K562 (cell line): ENCODE measurements at regions not wholly inside any gene's neighbourhood (a gene's known extent, or its start where the extent isn't known, plus 50 kb on each side); places are given as distances from the start of the nearest gene placed in this dataset.

Source experiments
- ATAC-seq: fragments of 200-7000 bp; cut with Tn5 transposase; 3 replicates; pipeline ENCODE4 v1.9.1; 2020; ENCODE audit warnings: moderate library complexity
- BruUV-seq: library from RNA; stranded (reverse); fragments of 400-500 nt; replicated peaks from 2 replicates; lab custom pipeline; 2021; lab: Mats Ljungman, UMichigan
- CTCF ChIA-PET: fragments of 300-600 bp; formaldehyde crosslinking; extraction: SDS; loops from one replicate; lab custom pipeline; 2021; ENCODE audit warnings: low intra/inter-chr PET ratio; lab: Yijun Ruan, JAX
- POLR2A ChIA-PET: fragments of 300-600, 350-650 bp; sonication (Branson Sonifier 250); formaldehyde crosslinking; extraction: SDS; loops from one replicate; lab custom pipeline; 2021; ENCODE audit warnings: antibody characterized with exemption, inconsistent platforms; lab: Yijun Ruan, JAX
- DNase-seq, 4 experiments: peaks; one replicate each; pipeline versions ENCODE4 v3.0.0 to v3.0.0-alpha.2; 2011 to 2018; ENCODE audit warnings: low spot score in 3 of 4, mixed read lengths in 3 of 4; ENCODE audit errors: extremely low read depth in 1 of 4
- FAIRE-seq: peaks from 2 replicates; lab custom pipeline; 2011; peaks lifted over from hg19 to GRCh38; lab: Jason Lieb, UNC
- H2AFZ ChIP-seq: 2 replicates; pipeline ENCODE4 v1.6.0; 2011; ENCODE audit warnings: low read depth, low read length, control low read depth, inconsistent platforms
- H3K27ac ChIP-seq: fragments of 200-600 bp; 3 replicates; pipeline ENCODE4 v1.8.0; 2011; ENCODE audit warnings: low read depth, mild to moderate bottlenecking, control low read depth, inconsistent platforms, low read length, moderate library complexity, mixed read lengths; ENCODE audit errors: extremely low read depth
- H3K27me3 ChIP-seq, 2 experiments: fragments of 300-600 bp in 1 of 2; 2 replicates in 1 of 2; 3 replicates in 1 of 2; pipeline versions ENCODE4 v1.6.0 to v1.8.0; 2011; ENCODE audit warnings: inconsistent platforms in 2 of 2, low read length in 2 of 2, mild to moderate bottlenecking in 1 of 2, mixed read lengths in 1 of 2, moderate library complexity in 1 of 2; ENCODE audit not compliant: control insufficient read depth in 2 of 2, insufficient read depth in 2 of 2
- H3K36me3 ChIP-seq: fragments of 300-600 bp; 3 replicates; pipeline ENCODE4 v1.8.0; 2011; ENCODE audit warnings: mild to moderate bottlenecking, low read length, inconsistent platforms; ENCODE audit not compliant: control insufficient read depth, insufficient read depth
- H3K4me1 ChIP-seq, 2 experiments: fragments of 200-600 bp in 1 of 2; replicated peaks in 1 of 2; 2 replicates in 1 of 2; 3 replicates in 1 of 2; pipeline versions ENCODE4 v1.5.1 to v1.8.0; 2011; ENCODE audit warnings: inconsistent platforms in 2 of 2, low read length in 2 of 2, mild to moderate bottlenecking in 1 of 2, mixed read lengths in 1 of 2, moderate library complexity in 1 of 2; ENCODE audit not compliant: control insufficient read depth in 2 of 2, insufficient read depth in 2 of 2
- H3K4me2 ChIP-seq: 2 replicates; pipeline ENCODE4 v1.6.1; 2011; ENCODE audit warnings: low read length, control low read depth, inconsistent platforms, mixed read lengths; ENCODE audit not compliant: insufficient read depth
- H3K4me3 ChIP-seq: fragments of 200-600 bp; sonication (generic), shearing (Covaris generic); 2 replicates; pipeline ENCODE4 v1.5.1; 2016; ENCODE audit warnings: control low read depth, inconsistent platforms
- H3K79me2 ChIP-seq: fragments of 200-600 bp; 3 replicates; pipeline ENCODE4 v1.8.0; 2011; ENCODE audit warnings: low read length, inconsistent platforms; ENCODE audit not compliant: control insufficient read depth, insufficient read depth
- H3K9ac ChIP-seq, 2 experiments: 2 replicates each; pipeline versions ENCODE4 v1.6.0 to v1.6.1; 2011; ENCODE audit warnings: low read depth in 2 of 2, low read length in 2 of 2, control low read depth in 1 of 2, inconsistent platforms in 1 of 2, mild to moderate bottlenecking in 1 of 2, mixed read lengths in 1 of 2; ENCODE audit not compliant: insufficient read depth in 1 of 2
- H3K9me1 ChIP-seq: one replicate; pipeline ENCODE4 v1.6.0; 2011; ENCODE audit warnings: inconsistent platforms, mild to moderate bottlenecking, low read length, moderate library complexity; ENCODE audit not compliant: control insufficient read depth, insufficient read depth
- H3K9me3 ChIP-seq: replicated peaks from 2 replicates; pipeline ENCODE4 v1.5.1; 2011; ENCODE audit warnings: low read depth, low read length, inconsistent platforms; ENCODE audit not compliant: control insufficient read depth, insufficient read depth
- H4K20me1 ChIP-seq: replicated peaks from 2 replicates; pipeline ENCODE4 v1.6.1; 2011; ENCODE audit warnings: low read length, inconsistent platforms, mixed read lengths; ENCODE audit not compliant: control insufficient read depth, insufficient read depth
- FOXJ2 ChIP-seq: fragments of 200-800 bp; sonication (Bioruptor generic); IDR thresholded peaks from 2 replicates; pipeline ENCODE4 v1.6.1; 2016; ENCODE audit warnings: missing genetic modification characterization, missing compliant biosample characterization
- GABPB2 ChIP-seq: fragments of 250-450 bp; sonication (Bioruptor Pico); conservative IDR thresholded peaks from 2 replicates; pipeline ENCODE4 v1.5.1; 2021; ENCODE audit warnings: mild to moderate bottlenecking
- HNRNPL ChIP-seq: fragments of 200-400 bp; formaldehyde crosslinking; IDR thresholded peaks from 2 replicates; pipeline ENCODE4 v1.6.1; 2017; ENCODE audit warnings: low read depth, mild to moderate bottlenecking, low read length
- KLF6 ChIP-seq: fragments of 250-450 bp; sonication (Bioruptor Pico); IDR thresholded peaks from 2 replicates; pipeline ENCODE4 v1.4.0; 2020; ENCODE audit warnings: mild to moderate bottlenecking, moderate library complexity, borderline replicate concordance
- L3MBTL2 ChIP-seq: fragments of 450-650 bp; IDR thresholded peaks from 2 replicates; pipeline ENCODE4 v1.6.1; 2016; ENCODE audit warnings: mild to moderate bottlenecking, moderate library complexity
- MEF2D ChIP-seq: conservative IDR thresholded peaks from 2 replicates; pipeline ENCODE4 v1.6.1; 2016; ENCODE audit warnings: low read depth, missing genetic modification characterization, missing compliant biosample characterization
- NR2C1 ChIP-seq, 2 experiments: fragments of 450-650 bp; IDR thresholded peaks; 2 replicates each; pipeline ENCODE4 v1.6.1; 2017; ENCODE audit warnings: mild to moderate bottlenecking in 2 of 2, antibody characterized with exemption in 1 of 2, inconsistent platforms in 1 of 2, missing compliant biosample characterization in 1 of 2, missing genetic modification characterization in 1 of 2
- TAL1 ChIP-seq: fragments of 450-650 bp; IDR thresholded peaks from 2 replicates; pipeline ENCODE4 v1.6.1; 2016; ENCODE audit warnings: mild to moderate bottlenecking
- ZNF124 ChIP-seq: sonication (generic); formaldehyde crosslinking; IDR thresholded peaks from 2 replicates; pipeline ENCODE4 v1.8.1; 2022; ENCODE audit warnings: missing genetic modification reagents
- WGBS: fragments of 100-300 bp; shearing (Covaris generic); methylation state at CpG from one replicate; pipeline ENCODE4 v1.1.6; 2016; ENCODE audit warnings: low coverage, mixed read lengths; ENCODE audit not compliant: insufficient coverage; ENCODE audit errors: missing lambda C conversion rate; 5-methylcytosine and 5-hydroxymethylcytosine counted together
- in situ Hi-C: fragments of 300-500 bp; cut with MboI; formaldehyde crosslinking; loops from 4 replicates; pipeline ENCODE4 v1.15.0; 2018; ENCODE audit warnings: inconsistent platforms, mixed read lengths
- intact Hi-C: fragments of 100-400 bp; cut with micrococcal nuclease; formaldehyde crosslinking; loops from 2 replicates; pipeline ENCODE4 v1.14.2; 2022
- TF ChIP-seq, protein P1 (sequence below): sonication (generic); IDR thresholded peaks from 2 replicates; pipeline ENCODE4 v1.6.1; 2016
- TF ChIP-seq, protein P2 (sequence below): sonication (generic); formaldehyde crosslinking; IDR thresholded peaks from 2 replicates; pipeline ENCODE4 v1.8.0; 2022; ENCODE audit warnings: mild to moderate bottlenecking, missing genetic modification reagents
- TF ChIP-seq, protein P3 (sequence below): conservative IDR thresholded peaks from 2 replicates; pipeline ENCODE4 v1.6.1; 2011; ENCODE audit warnings: low read depth, mild to moderate bottlenecking, low read length; ENCODE audit not compliant: control insufficient read depth
- TF ChIP-seq, protein P4 (sequence below): fragments of 450-650 bp; formaldehyde crosslinking; IDR thresholded peaks from 2 replicates; pipeline ENCODE4 v1.4.0; 2020; ENCODE audit warnings: mild to moderate bottlenecking, moderate library complexity

DNA sequence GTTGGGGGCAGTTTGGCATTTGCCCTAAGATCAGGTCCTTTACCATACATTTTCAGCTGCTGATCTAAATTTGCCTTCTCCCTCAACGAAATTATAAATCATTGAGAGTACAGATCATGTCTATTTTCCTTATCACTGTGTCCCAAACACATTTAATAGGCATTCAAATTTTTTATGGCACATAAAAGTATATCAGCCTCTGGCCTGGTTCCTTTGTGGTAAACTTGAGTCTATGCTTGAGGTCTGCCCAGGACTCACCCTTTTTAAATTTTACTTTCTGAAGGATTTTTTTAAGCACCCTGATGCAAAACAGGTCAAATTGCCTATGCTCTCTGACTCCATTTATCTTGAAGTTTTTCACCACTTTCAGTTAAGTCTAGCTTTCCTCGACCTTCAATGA is 163.6 kb upstream of the GRIN3A start:
- H3K27ac ChIP-seq, result no peak overlapping the region
- H3K4me2 ChIP-seq, result no peak overlapping the region
- TF ChIP-seq NR2C1 (IDR thresholded peaks at IDR 0.05) (no peak), NR2C1 (tag; IDR thresholded peaks at IDR 0.05) (no peak), TAL1 (no peak), L3MBTL2 (no peak), ZNF124 (no peak)
- TF ChIP-seq, protein P1, sequence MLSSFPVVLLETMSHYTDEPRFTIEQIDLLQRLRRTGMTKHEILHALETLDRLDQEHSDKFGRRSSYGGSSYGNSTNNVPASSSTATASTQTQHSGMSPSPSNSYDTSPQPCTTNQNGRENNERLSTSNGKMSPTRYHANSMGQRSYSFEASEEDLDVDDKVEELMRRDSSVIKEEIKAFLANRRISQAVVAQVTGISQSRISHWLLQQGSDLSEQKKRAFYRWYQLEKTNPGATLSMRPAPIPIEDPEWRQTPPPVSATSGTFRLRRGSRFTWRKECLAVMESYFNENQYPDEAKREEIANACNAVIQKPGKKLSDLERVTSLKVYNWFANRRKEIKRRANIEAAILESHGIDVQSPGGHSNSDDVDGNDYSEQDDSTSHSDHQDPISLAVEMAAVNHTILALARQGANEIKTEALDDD, result 0 out of 2 replicates have a peak, but pooled peaks have one; percentile 1
- CTCF ChIA-PET, result no interaction called here
- H2AFZ ChIP-seq, result peak overlapping the region; percentile 27; the same call in 1 of the 2 replicates
- POLR2A ChIA-PET, result interaction anchor here (0.6 kb wide), 1 partner anchor 61 kb away, joined by 3 read pairs; no protein-coding TSS in a partner anchor
- FAIRE-seq (no peak), ATAC-seq (no peak), DNase-seq (no peak)
- no peaks in the 10 kb centered on the region for H4K20me1 ChIP-seq
- no peaks in the 10 kb centered on the region for H3K9me1 ChIP-seq
- 8% methylated on average over 2 of the region's 2 CpGs for WGBS
- no peaks in the 10 kb centered on the region; a peak in 1 of 5 replicates for H3K4me1 ChIP-seq
- intact Hi-C loops (no loop called here), in situ Hi-C loops (no loop called here)
- H3K27me3 ChIP-seq, result no peaks in the 10 kb centered on the region
- H3K9ac ChIP-seq, result no peak overlapping the region
- H3K4me3 ChIP-seq, result no peak overlapping the region
- H3K36me3 ChIP-seq, result no peaks in the 10 kb centered on the region
- no peaks in the 10 kb centered on the region for H3K9me3 ChIP-seq
- no peaks in the 10 kb centered on the region for H3K79me2 ChIP-seq
- no TSS peak for BruUV-seq

DNA sequence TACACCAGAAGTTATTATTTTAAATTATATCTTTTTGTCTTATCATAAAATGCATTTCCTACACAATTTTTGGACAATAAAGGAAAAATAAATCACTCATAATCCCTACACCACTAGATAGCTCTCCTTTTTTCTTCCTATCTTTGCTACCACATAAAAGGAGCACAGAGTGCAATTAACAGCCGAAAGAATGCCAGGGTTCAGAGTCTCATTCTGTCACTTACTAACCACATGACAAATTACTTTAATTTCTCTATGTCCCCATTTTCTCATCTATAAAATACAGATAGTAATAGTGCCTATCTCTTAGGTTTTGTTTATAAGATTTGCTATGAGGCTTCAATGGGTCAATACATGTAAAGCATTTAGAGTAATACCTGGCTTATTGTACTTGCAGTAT is 158.7 kb upstream of the GRIN3A start:
- BruUV-seq, result no TSS peak
- no peaks in the 10 kb centered on the region for H3K79me2 ChIP-seq
- intact Hi-C loops, result no loop called here
- no peak overlapping the region for H3K27ac ChIP-seq
- no peak overlapping the region for H3K4me2 ChIP-seq
- POLR2A ChIA-PET, result interaction anchor here (1.3 kb wide), 1 partner anchor 13 kb away, joined by 3 read pairs; no protein-coding TSS in a partner anchor
- H3K27me3 ChIP-seq, result no peaks in the 10 kb centered on the region
- no peaks in the 10 kb centered on the region for H3K36me3 ChIP-seq
- H4K20me1 ChIP-seq, result no peaks in the 10 kb centered on the region
- in situ Hi-C loops, result no loop called here
- H3K9me1 ChIP-seq, result no peaks in the 10 kb centered on the region
- ATAC-seq, result no peak
- no peak for FAIRE-seq
- H2AFZ ChIP-seq, result no peak overlapping the region
- H3K9me3 ChIP-seq, result no peaks in the 10 kb centered on the region
- no peak for DNase-seq
- no peak overlapping the region for H3K4me3 ChIP-seq
- H3K9ac ChIP-seq, result no peak overlapping the region
- WGBS, result 83% methylated on average over 1 of the region's 1 CpG
- CTCF ChIA-PET, result no interaction called here
- peaks cover 0 to 13% of the 10 kb centered on the region in 2 experiments; a peak in 2 of 5 replicates for H3K4me1 ChIP-seq
- TF ChIP-seq, protein P2, sequence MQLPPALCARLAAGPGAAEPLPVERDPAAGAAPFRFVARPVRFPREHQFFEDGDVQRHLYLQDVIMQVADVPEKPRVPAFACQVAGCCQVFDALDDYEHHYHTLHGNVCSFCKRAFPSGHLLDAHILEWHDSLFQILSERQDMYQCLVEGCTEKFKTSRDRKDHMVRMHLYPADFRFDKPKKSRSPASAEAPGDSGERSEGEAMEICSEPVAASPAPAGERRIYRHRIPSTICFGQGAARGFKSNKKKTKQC (CRISPR knock-in tag), result no peak
- no peak for TF ChIP-seq FOXJ2 (tag)
- no peak for TF ChIP-seq NR2C1 (IDR thresholded peaks at IDR 0.05)
- no peak for TF ChIP-seq NR2C1 (tag; IDR thresholded peaks at IDR 0.05)
- TF ChIP-seq HNRNPL, result no peak
- no peak for TF ChIP-seq KLF6 (CRISPR knock-in tag)
- TF ChIP-seq, protein P3, sequence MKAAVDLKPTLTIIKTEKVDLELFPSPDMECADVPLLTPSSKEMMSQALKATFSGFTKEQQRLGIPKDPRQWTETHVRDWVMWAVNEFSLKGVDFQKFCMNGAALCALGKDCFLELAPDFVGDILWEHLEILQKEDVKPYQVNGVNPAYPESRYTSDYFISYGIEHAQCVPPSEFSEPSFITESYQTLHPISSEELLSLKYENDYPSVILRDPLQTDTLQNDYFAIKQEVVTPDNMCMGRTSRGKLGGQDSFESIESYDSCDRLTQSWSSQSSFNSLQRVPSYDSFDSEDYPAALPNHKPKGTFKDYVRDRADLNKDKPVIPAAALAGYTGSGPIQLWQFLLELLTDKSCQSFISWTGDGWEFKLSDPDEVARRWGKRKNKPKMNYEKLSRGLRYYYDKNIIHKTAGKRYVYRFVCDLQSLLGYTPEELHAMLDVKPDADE, result no peak
- no peak for TF ChIP-seq MEF2D (tag)
- TF ChIP-seq GABPB2 (CRISPR knock-in tag), result no peak
- TF ChIP-seq, protein P4, sequence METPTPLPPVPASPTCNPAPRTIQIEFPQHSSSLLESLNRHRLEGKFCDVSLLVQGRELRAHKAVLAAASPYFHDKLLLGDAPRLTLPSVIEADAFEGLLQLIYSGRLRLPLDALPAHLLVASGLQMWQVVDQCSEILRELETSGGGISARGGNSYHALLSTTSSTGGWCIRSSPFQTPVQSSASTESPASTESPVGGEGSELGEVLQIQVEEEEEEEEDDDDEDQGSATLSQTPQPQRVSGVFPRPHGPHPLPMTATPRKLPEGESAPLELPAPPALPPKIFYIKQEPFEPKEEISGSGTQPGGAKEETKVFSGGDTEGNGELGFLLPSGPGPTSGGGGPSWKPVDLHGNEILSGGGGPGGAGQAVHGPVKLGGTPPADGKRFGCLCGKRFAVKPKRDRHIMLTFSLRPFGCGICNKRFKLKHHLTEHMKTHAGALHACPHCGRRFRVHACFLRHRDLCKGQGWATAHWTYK (CRISPR knock-in tag), result no peak
